T-helper 2 cell (primary cell): ENCODE measurements at regions not wholly inside any gene's neighbourhood (a gene's known extent, or its start where the extent isn't known, plus 50 kb on each side); places are given as distances from the start of the nearest gene placed in this dataset.
"Not testable (repeated sequence)": the region's sequence is repeated elsewhere in the genome, so short reads cannot be mapped to it uniquely, and the experiment has no call there.

Experiments used
- DNase-seq, 5 experiments: peaks; one replicate each; pipeline versions ENCODE4 v3.0.0 to v3.0.0-alpha.2; 2012 to 2022

GRCh38 chr1:238738892-238739291 lies 647.5 kb upstream of the CHRM3 start:
- DNase-seq = no peak

- DNase-seq = no peak
Measured at GRCh38 chr1:238727670-238728069, 658.7 kb upstream of the CHRM3 start.

- no peak for DNase-seq
Measured at GRCh38 chr1:238722812-238723211, 663.6 kb upstream of the CHRM3 start.

GRCh38 chr1:238710697-238711096 lies 675.7 kb upstream of the CHRM3 start:
- no peak for DNase-seq

GRCh38 chr1:238701024-238701423 lies 685.3 kb upstream of the CHRM3 start:
- DNase-seq = no peak

- DNase-seq = no peak
Measured at GRCh38 chr1:238690415-238690814, 696.0 kb upstream of the CHRM3 start.

GRCh38 chr1:238684576-238684975 lies 701.8 kb upstream of the CHRM3 start:
- not testable (repeated sequence) for DNase-seq

GRCh38 chr1:238681451-238681850 lies 704.9 kb upstream of the CHRM3 start:
- no peak for DNase-seq

GRCh38 chr1:238681021-238681420 lies 705.3 kb upstream of the CHRM3 start:
- no peak for DNase-seq

GRCh38 chr1:238677567-238677966 lies 708.8 kb upstream of the CHRM3 start:
- no peak for DNase-seq

- no peak for DNase-seq
Measured at GRCh38 chr1:238675221-238675620, 711.1 kb upstream of the CHRM3 start.

- DNase-seq = no peak
Measured at GRCh38 chr1:238674316-238674715, 712.1 kb upstream of the CHRM3 start.

- DNase-seq = no peak
Measured at GRCh38 chr1:238673561-238673960, 712.8 kb upstream of the CHRM3 start.

- no peak for DNase-seq
Measured at GRCh38 chr1:238672806-238673205, 713.6 kb upstream of the CHRM3 start.

- DNase-seq = no peak
Measured at GRCh38 chr1:238672262-238672661, 714.1 kb upstream of the CHRM3 start.

- DNase-seq = no peak
Measured at GRCh38 chr1:238664139-238664538, 722.2 kb upstream of the CHRM3 start.

GRCh38 chr1:238660849-238661248 lies 725.5 kb upstream of the CHRM3 start:
- DNase-seq = no peak

GRCh38 chr1:238658763-238659162 lies 727.6 kb upstream of the CHRM3 start:
- no peak for DNase-seq

- DNase-seq = no peak
Measured at GRCh38 chr1:238653693-238654321, 732.6 kb upstream of the CHRM3 start.

GRCh38 chr1:238652346-238652968 lies 733.9 kb upstream of the CHRM3 start:
- DNase-seq = no peak

- no peak for DNase-seq
Measured at GRCh38 chr1:238649200-238649599, 737.2 kb upstream of the CHRM3 start.

- no peak for DNase-seq
Measured at GRCh38 chr1:238648751-238649150, 737.6 kb upstream of the CHRM3 start.

- DNase-seq = no peak
Measured at GRCh38 chr1:238648296-238648695, 738.1 kb upstream of the CHRM3 start.

- no peak for DNase-seq
Measured at GRCh38 chr1:238647877-238648276, 738.5 kb upstream of the CHRM3 start.

GRCh38 chr1:238642231-238642630 lies 744.1 kb upstream of the CHRM3 start:
- DNase-seq = peak in 1 of 5 experiments; percentile 2
